GM18873 (cell line): ENCODE measurements at regions not wholly inside any gene's neighbourhood (a gene's known extent, or its start where the extent isn't known, plus 50 kb on each side); places are given as distances from the start of the nearest gene placed in this dataset.
"Not testable (repeated sequence)": the region's sequence is repeated elsewhere in the genome, so short reads cannot be mapped to it uniquely, and the experiment has no call there.

Source experiments
- ATAC-seq: cut with Tn5 transposase; IDR thresholded peaks from one replicate; pipeline ENCODE4 v1.9.1; 2021; ENCODE audit warnings: mild to moderate bottlenecking, moderate library complexity, moderate number of reproducible peaks; ENCODE audit not compliant: unreplicated experiment, low FRiP score

- no peak for ATAC-seq
Measured at GRCh38 chr3:66836363-66837152, 161.5 kb upstream of the KBTBD8 start.

DNA sequence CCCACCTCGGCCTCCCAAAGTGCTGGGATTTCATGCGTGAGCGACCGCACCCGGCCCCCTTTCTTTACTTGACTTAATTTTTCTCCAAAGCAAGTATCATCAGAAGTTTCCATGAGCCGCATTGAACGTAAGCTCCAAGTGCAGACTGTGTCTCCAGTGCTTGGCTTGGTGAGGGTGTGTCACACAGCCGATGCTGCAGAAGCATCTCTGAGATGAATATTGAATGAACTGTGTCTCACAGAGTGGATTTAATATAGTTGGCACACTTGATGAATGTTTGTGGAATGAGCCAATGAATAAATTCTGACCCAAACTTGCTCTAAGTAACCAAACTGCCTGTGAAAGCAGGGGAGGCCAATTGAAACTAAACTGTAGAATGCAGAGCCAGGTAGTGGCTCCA lies 159.4 kb upstream of the KBTBD8 start:
- ATAC-seq, result no peak

DNA sequence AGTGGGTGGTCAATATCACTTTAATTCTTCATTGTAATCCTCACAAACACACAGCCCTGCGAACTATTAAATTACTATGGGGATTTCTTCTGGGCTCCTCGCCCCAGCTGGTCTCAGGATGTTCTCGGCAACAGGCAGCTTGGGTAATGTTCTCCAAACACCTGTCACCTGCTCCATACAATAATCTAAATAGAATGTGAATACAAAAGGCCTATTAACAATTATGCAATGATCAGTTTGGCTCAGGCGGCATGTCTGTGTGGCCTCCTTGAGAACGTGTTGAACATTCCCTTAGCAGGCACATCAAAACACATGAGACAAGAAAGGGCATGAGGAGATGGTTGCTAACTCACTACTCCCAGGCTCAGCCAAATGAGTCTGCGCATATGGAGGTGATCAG lies 158.6 kb upstream of the KBTBD8 start:
- no peak for ATAC-seq

GRCh38 chr3:66842761-66843464 lies 155.2 kb upstream of the KBTBD8 start:
- not testable (repeated sequence) for ATAC-seq

- ATAC-seq, result no peak
Measured at GRCh38 chr3:66851894-66852613, 146.1 kb upstream of the KBTBD8 start.

DNA sequence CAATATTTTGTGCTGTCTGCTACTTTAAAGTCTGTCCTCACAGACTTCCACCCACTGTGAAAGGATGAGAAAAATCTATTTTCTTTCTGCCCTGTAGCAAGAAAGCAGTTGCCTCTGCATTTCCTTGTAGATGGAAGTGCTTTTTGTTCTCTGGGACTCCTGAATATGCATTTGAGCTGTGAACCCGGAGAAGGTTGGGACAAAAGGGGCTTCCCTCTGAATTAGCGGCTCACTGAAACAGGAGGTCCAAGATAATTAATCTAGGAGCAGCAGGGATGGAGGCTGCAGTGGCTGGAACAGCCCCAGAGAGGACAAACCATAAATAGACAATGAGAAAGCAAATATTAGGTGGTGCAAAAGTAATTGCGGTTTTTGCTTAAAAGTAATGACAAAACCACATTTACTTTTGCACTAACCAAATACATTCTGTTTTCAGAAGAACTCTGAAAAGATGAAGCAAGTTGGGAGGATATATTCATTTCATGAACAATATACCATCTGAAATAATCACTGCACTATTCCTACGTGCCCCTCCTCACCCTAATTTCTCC lies 143.4 kb upstream of the KBTBD8 start:
- no peak for ATAC-seq

DNA sequence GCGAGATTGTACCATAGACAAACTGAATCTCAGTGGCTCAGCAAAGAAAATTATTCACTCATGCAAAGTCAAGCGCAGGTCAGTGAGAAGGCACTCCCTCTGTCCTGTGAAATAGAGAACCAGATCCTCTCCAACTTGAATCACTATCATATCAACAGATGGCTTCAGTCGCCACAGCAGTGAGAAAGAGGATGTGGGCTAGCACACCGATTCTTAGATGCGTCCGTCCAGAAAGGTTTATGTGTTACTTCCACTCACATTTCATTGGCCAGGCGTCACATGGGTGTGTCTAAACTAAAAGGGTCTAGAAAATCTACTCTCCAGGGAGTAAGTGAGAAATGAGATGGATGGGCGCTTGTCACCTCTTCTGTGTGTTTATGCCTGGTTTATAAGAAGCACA lies 141.6 kb upstream of the KBTBD8 start:
- ATAC-seq, result no peak

DNA sequence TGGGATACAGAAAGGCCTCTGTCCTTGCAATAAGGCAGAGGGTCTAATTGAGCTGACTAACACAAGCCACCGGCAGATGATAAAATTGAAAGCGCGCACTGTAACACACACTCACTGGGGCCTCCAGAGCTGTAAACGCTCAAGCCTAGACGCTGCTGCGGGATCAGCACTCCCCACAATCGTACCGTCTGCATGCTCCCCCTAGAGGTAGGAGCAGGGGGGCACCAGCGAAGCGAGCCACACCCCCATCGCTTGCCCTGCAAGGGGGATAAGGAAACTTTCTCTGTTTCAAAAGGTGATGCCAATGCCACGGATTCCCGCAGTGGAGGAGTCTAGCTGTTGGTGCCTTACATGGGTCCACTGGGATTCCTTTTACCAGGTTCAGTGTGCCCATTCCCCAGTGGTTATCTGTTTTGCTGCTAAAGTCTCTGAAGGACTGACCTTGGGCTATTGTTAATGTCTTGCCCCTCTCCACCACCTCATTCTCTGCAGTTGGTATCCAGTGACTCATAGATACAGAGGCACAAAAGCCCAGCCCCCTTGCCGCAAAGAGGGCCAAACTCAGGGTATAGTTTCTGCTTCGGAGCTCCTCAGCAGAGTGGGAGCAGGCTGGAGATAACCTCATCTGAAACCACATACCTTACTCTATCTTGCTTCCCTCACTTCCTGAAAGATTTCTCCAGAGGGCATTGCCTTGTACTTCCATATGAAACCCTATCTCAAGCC lies 139.3 kb upstream of the KBTBD8 start:
- no peak for ATAC-seq

- no peak for ATAC-seq
Measured at GRCh38 chr3:66860771-66861170, 137.3 kb upstream of the KBTBD8 start.

GRCh38 chr3:66863205-66864111 lies 134.6 kb upstream of the KBTBD8 start:
- no peak for ATAC-seq

DNA sequence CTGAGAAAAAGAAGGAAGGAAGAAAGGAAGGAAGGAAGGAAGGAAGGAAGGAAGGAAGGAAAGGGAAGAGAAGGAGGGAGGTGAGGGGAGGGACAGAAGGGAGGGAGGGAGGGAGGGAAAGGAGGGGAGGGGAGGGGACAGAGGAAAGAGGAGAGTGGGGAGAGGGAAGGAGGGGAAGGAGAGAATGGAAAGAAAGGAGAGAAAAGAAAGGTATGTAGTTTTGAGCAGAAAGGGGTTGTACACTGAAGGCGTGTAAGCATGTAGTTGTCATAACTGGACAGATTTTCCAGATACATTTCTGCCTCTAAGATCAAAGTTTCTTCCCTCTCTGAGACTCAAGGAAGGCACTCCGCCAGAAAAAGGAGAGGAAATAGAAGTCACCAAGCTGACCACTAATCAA lies 113.4 kb upstream of the KBTBD8 start:
- ATAC-seq, result no peak

DNA sequence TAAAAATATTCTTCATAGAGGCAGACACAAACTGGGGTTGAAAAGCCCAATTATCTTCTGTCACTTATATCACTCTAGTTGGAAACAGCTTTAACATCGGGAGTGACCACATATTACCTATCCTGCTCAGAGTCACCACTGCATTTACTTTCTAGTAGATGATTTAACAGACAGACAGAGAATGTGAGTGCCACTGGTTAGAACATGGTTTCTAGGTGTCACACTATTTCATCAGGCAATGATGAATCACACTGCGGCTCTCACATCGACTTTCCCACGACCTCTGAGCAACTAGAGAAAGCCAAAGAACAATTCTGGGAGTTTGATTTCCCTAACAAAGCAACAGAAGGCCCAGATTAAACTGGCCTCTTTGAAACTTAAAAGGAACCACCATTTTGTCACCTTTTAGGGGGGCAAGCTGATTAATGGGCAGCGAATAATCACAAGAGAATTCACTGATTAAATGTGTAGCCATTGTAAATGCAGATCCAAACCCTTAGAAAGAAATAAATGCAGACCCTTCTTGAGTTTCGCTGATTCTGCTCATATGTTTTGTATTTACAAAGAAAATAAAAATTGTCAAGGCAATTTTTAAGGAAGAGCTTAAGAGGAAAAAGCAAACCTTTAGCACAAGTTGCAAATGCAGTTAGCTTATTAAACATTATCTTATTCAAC lies 112.6 kb upstream of the KBTBD8 start:
- ATAC-seq, result no peak

GRCh38 chr3:66889750-66890494 lies 108.2 kb upstream of the KBTBD8 start:
- no peak for ATAC-seq

DNA sequence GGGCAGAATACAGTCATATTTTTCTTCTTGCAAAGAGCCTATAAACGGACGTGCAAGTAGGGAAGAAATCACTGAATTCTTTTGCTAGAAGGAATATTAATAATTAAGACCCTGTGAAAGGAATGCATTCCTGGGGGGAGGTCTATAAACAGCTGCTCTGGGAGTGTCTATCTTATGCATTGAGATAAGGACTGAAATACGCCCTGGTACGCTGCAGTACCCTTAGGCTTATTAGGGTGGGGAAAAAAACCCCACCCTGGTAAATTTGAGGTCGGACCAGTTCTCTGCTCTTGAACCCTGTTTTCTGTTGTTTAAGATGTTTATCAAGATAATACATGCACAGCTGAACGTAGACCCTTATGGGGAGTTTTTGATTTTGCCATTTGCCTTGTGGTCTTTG lies 100.0 kb upstream of the KBTBD8 start:
- no peak for ATAC-seq

GRCh38 chr3:66904336-66904735 lies 93.8 kb upstream of the KBTBD8 start:
- no peak for ATAC-seq

- ATAC-seq, result no peak
Measured at GRCh38 chr3:66904831-66905493, 93.1 kb upstream of the KBTBD8 start.

- ATAC-seq, result no peak
Measured at GRCh38 chr3:66907136-66907535, 91.0 kb upstream of the KBTBD8 start.
